ENCODE measurements at regions not wholly inside any gene's neighbourhood (a gene's known extent, or its start where the extent isn't known, plus 50 kb on each side); places are given as distances from the start of the nearest gene placed in this dataset.
A peak's percentile ranks its signal among the peaks of the same experiment; 100 is the strongest.

DNA sequence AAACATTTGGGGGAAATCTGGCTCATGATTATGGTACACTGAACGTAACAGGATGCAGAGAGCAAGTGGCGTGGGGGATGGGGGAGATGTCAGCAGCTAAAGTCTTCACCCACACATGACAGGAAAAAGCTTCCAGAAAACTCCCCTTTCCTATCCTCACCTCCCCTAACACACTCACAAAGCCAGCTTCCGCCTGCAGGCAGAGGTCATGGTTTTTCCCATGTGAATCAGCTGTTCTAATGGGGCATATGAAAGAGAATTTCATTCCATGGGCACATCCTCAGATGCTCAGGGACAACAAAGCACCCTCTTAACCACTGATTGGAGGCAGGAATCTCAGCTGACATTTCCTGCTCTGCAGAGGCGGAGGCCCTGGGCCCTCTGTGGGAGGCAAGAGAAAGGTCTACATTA lies 129.1 kb downstream of the TSN start:
- POLR2A ChIA-PET = no interaction called here
- no peak overlapping the region for H3K27ac Mint-ChIP-seq (ENCODE audit: unreplicated experiment)

DNA sequence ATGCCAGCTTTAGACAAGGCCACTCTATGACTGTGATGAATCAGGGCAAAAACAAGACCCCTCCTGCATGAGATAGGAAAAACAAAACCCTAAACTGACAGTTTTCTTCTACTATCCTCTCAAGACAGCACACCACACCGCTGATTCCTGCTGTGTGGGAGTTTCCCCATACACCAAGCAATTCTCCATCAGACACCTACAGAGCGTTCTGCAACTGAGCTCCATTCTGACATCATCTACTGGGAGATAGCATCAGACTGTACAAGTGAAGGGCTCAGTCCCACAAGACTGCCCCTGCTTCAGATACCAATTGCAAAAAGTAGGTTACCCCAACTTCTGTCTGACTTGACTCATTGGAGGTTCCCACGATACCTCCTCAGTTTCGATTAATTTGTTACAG lies 130.6 kb downstream of the TSN start:
- TF ChIP-seq, protein P1, sequence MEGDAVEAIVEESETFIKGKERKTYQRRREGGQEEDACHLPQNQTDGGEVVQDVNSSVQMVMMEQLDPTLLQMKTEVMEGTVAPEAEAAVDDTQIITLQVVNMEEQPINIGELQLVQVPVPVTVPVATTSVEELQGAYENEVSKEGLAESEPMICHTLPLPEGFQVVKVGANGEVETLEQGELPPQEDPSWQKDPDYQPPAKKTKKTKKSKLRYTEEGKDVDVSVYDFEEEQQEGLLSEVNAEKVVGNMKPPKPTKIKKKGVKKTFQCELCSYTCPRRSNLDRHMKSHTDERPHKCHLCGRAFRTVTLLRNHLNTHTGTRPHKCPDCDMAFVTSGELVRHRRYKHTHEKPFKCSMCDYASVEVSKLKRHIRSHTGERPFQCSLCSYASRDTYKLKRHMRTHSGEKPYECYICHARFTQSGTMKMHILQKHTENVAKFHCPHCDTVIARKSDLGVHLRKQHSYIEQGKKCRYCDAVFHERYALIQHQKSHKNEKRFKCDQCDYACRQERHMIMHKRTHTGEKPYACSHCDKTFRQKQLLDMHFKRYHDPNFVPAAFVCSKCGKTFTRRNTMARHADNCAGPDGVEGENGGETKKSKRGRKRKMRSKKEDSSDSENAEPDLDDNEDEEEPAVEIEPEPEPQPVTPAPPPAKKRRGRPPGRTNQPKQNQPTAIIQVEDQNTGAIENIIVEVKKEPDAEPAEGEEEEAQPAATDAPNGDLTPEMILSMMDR (IDR thresholded peaks at IDR 0.05; ENCODE audit: insufficient read depth in 1 of 2, low read depth in 1 of 2, low read length in 1 of 2, severe bottlenecking in 1 of 2, unreplicated experiment in 1 of 2) = no peak
- ChIA-PET POLR2A (no interaction called here), CTCF (interaction anchor here (0.6 to 1.2 kb wide), 2 partner anchors 12 to 39 kb away, joined by 3 to 4 read pairs; no protein-coding TSS in a partner anchor)
- Histone ChIP-seq H3K4me1 (no peaks in the 10 kb centered on the region), H3K27me3 (replicated peaks; ENCODE audit: control insufficient read depth, insufficient read depth, low read length) (no peaks in the 10 kb centered on the region; the same call in 1 of the 2 replicates), H3K9me3 (no peaks in the 10 kb centered on the region), H3K4me3 (ENCODE audit: low read depth, low read length) (no peak overlapping the region), H3K36me3 (ENCODE audit: control insufficient read depth, insufficient read depth, low read length) (no peaks in the 10 kb centered on the region)
- no peak for DNase-seq
- Mint-ChIP-seq H3K4me3 (ENCODE audit: unreplicated experiment) (no peak overlapping the region), H3K36me3 (ENCODE audit: insufficient read depth, unreplicated experiment) (peaks cover 3% of the 10 kb centered on the region), H3K27me3 (ENCODE audit: insufficient read depth, unreplicated experiment) (peaks cover 10% of the 10 kb centered on the region), H3K4me1 (ENCODE audit: low read depth, unreplicated experiment) (peaks cover 10% of the 10 kb centered on the region), H3K9me3 (ENCODE audit: unreplicated experiment) (no peaks in the 10 kb centered on the region), H3K27ac (ENCODE audit: unreplicated experiment) (no peak overlapping the region)
- intact Hi-C loops (cut with micrococcal nuclease; ENCODE audit: unreplicated experiment) = no loop called here
- no TSS peak for BruUV-seq (replicated peaks)

More for the DNA sequence above, 129.1 kb downstream of the TSN start:
- H3K36me3 ChIP-seq (ENCODE audit: control insufficient read depth, insufficient read depth, low read length) = no peaks in the 10 kb centered on the region
- Mint-ChIP-seq H3K4me1 (ENCODE audit: low read depth, unreplicated experiment) (peaks cover 10% of the 10 kb centered on the region), H3K9me3 (ENCODE audit: unreplicated experiment) (no peaks in the 10 kb centered on the region), H3K36me3 (ENCODE audit: insufficient read depth, unreplicated experiment) (peaks cover 4% of the 10 kb centered on the region), H3K27me3 (ENCODE audit: insufficient read depth, unreplicated experiment) (peaks cover 10% of the 10 kb centered on the region), H3K4me3 (ENCODE audit: unreplicated experiment) (no peak overlapping the region)
- CTCF ChIA-PET = no interaction called here
- no peaks in the 10 kb centered on the region for H3K9me3 ChIP-seq
- intact Hi-C loops (cut with micrococcal nuclease; ENCODE audit: unreplicated experiment) = no loop called here
- TF ChIP-seq, protein P1 (IDR thresholded peaks at IDR 0.05; ENCODE audit: insufficient read depth in 1 of 2, low read depth in 1 of 2, low read length in 1 of 2, severe bottlenecking in 1 of 2, unreplicated experiment in 1 of 2) = no peak
- H3K4me1 ChIP-seq = no peaks in the 10 kb centered on the region
- H3K27me3 ChIP-seq (replicated peaks; ENCODE audit: control insufficient read depth, insufficient read depth, low read length) = no peaks in the 10 kb centered on the region; the same call in 1 of the 2 replicates
- H3K4me3 ChIP-seq (ENCODE audit: low read depth, low read length) = no peak overlapping the region
- no TSS peak for BruUV-seq (replicated peaks)
- DNase-seq = peak in 1 of 2 experiments; percentile 22

DNA sequence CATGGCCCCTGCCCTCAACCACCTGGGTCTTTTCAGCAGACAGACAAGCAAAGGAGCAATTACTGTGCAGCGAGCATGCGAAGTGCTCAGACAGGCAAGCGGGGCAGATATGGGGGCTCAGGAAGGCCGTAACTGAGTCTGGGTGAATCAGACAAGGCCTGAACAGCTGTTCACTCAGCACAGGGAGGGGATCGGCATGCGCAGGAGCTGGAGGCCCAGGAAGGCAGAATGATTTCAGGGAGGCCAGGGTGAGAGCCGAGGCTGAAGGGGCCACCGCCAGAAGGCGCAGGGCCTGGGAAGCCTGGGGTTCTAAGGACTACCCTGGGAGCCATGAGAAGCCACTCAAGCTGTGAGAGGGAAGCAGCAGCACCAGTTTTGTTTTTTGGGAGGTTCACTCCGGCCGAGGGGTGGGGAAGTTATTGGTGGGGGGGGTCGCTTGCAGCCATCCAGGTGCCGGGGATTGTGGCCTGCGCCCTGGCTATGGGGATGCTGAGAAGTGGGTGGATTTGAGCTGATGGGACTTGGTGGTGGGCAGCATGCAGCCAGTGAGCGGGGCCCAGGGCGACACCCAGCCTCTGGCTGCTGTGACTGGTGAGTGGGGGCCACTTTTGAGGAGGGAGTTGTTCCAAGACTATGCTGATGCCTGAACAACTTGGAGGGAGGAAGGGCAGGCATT lies 132.2 kb downstream of the TSN start:
- POLR2A ChIA-PET = no interaction called here
- TF ChIP-seq, protein P1 (IDR thresholded peaks at IDR 0.05; ENCODE audit: insufficient read depth in 1 of 2, low read depth in 1 of 2, low read length in 1 of 2, severe bottlenecking in 1 of 2, unreplicated experiment in 1 of 2) = no peak
- DNase-seq = no peak
- Mint-ChIP-seq H3K4me3 (ENCODE audit: unreplicated experiment) (no peak overlapping the region), H3K36me3 (ENCODE audit: insufficient read depth, unreplicated experiment) (no peaks in the 10 kb centered on the region), H3K9me3 (ENCODE audit: unreplicated experiment) (no peaks in the 10 kb centered on the region), H3K27me3 (ENCODE audit: insufficient read depth, unreplicated experiment) (peaks cover 10% of the 10 kb centered on the region), H3K4me1 (ENCODE audit: low read depth, unreplicated experiment) (no peaks in the 10 kb centered on the region), H3K27ac (ENCODE audit: unreplicated experiment) (no peak overlapping the region)
- BruUV-seq (replicated peaks) = no TSS peak
- H3K4me1 ChIP-seq = no peaks in the 10 kb centered on the region
- intact Hi-C loops (cut with micrococcal nuclease; ENCODE audit: unreplicated experiment) = no loop called here
- no peaks in the 10 kb centered on the region for H3K36me3 ChIP-seq (ENCODE audit: control insufficient read depth, insufficient read depth, low read length)
- no peaks in the 10 kb centered on the region; the same call in 1 of the 2 replicates for H3K27me3 ChIP-seq (replicated peaks; ENCODE audit: control insufficient read depth, insufficient read depth, low read length)
- no peaks in the 10 kb centered on the region for H3K9me3 ChIP-seq
- H3K4me3 ChIP-seq (ENCODE audit: low read depth, low read length) = no peak overlapping the region
- CTCF ChIA-PET = no interaction called here
